ENCODE measurements at regions not wholly inside any gene's neighbourhood (a gene's known extent, or its start where the extent isn't known, plus 50 kb on each side); places are given as distances from the start of the nearest gene placed in this dataset.

DNA sequence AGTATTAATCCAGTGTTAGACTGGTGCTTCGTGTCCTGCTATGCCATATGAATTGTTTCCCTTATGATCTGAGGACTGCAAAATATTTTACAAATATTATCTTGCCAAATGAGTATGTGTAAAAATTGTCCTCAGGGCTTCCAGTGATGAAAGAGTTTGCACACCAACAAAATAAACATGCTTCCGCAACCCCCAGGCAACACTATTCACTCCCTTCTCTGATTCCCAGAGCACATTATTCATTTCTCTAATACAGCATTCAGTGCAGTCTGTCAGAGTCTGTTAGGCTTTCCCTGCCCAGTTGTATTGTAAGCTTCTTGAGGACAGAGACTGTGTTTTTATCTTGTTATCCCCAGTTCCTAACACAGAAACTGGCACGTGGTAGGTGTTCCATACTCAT is 409.9 kb upstream of the C1orf87 start:
- TF ChIP-seq, protein P1, sequence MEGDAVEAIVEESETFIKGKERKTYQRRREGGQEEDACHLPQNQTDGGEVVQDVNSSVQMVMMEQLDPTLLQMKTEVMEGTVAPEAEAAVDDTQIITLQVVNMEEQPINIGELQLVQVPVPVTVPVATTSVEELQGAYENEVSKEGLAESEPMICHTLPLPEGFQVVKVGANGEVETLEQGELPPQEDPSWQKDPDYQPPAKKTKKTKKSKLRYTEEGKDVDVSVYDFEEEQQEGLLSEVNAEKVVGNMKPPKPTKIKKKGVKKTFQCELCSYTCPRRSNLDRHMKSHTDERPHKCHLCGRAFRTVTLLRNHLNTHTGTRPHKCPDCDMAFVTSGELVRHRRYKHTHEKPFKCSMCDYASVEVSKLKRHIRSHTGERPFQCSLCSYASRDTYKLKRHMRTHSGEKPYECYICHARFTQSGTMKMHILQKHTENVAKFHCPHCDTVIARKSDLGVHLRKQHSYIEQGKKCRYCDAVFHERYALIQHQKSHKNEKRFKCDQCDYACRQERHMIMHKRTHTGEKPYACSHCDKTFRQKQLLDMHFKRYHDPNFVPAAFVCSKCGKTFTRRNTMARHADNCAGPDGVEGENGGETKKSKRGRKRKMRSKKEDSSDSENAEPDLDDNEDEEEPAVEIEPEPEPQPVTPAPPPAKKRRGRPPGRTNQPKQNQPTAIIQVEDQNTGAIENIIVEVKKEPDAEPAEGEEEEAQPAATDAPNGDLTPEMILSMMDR (IDR thresholded peaks at IDR 0.05), result no peak
- no peak for TF ChIP-seq POLR2A (IDR thresholded peaks at IDR 0.05)

Measured in tibial nerve (tissue), 3 donors.